NCI-H2227 (cell line): ENCODE measurements at regions not wholly inside any gene's neighbourhood (a gene's known extent, or its start where the extent isn't known, plus 50 kb on each side); places are given as distances from the start of the nearest gene placed in this dataset.
"Not testable (repeated sequence)": the region's sequence is repeated elsewhere in the genome, so short reads cannot be mapped to it uniquely, and the experiment has no call there.

Experiments used
- DNase-seq: peaks from one replicate; lab custom pipeline; 2025; ENCODE audit not compliant: unreplicated experiment; lab: John Stamatoyannopoulos, UW

DNA sequence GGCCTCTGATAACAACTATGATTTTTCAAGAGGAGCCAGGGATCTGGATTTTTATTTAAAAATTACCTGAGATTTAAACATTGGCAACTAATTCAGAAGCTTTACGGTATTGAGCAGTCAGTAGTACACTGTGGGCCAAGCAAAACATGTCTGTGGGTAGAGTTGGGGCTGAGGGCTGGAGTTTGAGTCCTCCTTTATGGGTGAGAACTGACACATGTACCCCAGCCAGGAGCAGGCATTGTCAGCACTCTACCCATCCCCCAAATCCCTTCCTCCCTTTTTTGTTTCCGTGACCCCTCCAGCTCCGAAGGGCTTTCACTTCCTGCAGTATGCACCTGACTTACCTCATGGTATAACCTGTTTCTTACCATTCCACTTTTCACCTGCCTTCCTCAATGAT is 131.4 kb downstream of the SNX5 start:
- no peak for DNase-seq

DNA sequence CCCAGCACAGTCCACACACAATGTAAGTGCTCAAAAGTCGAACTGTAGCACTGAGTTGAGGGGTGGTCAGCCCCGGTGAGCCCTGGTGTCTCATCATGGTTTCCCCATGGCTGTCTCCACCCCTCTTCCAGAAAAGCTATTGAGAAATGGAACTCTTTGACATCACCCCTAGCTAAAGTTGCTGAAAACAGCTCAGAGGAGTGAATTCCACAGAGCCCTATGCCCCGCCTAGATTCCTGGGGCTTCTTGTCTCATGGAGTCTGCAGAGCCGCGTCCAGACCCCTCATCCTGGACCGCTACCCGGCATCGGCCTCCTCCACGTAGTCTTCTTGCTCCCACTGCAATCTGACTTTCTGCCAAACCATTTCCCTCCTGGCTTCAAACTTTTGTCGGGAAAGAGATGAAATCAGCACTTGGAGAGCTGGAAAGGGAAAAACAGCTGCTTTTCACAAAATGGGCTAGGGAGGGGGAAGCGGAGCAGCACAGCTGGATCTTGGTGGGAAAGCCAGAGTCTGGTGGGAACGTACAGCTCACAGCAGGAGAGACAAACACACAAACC is 132.2 kb downstream of the SNX5 start:
- DNase-seq: no peak

DNA sequence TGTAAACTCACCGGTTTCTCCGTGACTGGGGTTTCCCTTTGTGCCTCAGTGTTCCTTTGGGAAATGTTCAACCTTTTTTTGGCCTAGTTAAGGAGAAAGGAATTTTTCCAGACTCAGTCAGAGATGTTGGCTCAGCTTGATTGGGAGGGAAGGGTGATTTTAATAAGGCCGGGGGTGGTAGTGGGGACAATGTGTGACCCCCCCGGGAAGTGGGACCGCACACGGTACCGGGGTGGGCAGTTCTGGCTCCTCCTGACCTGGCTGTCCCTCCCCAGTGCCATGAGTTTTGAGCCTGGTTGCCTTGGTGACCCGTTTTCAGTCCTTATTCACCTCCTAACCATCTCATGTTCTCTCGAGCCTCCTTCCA is 132.7 kb downstream of the SNX5 start:
- no peak for DNase-seq

DNA sequence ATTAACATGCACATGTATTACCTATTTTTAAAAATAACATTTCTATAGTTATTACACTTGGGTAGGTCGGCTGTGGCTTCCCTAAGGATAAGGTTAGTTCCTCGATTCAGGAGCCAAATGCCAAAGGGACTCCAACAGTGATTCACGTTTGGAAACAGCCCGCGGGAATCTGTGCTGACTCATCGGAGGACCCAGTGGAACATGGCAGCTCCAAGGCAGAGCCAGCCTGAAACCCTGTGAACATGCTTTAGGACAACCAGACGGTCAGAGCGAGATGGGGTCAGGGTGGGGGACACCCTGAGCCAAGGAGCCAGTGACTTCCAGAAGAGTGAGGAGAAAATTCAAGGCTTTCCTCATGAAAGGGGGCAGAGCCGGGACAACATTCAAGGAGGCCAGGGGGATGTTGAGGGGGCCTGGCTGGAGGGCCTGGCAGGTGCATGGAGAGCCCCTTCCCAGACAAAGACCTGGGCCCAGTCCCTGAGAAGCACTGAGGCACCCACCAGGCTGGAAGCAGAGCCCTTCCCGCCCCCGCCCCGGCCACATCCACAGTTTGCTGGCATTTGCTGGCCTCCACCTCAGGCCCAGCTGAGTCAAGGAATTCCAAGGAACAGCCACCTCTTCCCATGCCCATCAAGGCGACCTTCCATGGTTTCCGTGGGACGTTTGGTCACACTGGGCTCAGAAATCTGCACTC is 133.2 kb downstream of the SNX5 start:
- no peak for DNase-seq

GRCh38 chr20:17834804-17835203 is 133.8 kb downstream of the SNX5 start:
- DNase-seq: no peak

DNA sequence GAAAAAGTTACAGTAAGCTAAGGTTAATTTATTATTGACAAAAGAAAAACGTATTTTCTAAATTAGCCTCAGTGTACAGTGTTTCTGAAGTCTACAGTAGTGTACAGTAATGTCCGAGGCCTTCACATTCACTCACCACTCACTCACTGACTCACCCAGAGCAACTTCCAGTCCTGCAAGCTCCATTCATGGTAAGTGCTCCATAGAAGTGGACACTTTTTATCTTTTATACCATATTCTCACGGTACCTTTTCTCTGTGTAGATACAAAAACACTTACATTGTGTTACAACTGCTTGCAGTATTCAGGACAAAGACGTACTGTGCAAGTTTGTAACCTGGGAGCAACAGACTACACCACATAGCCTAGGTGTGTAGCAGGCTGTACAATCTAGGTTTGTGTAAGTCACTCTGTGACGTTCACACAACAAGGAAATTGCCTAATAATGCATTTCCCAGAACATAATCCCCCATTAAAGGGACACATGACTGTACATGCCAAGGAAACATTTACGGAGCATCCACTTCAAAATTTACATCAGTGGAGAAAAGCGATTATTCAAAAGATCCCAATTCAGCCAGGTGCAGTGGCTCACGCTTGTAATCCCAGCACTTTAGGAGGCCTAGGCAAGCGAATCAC is 133.4 kb downstream of the BANF2 start:
- no peak for DNase-seq

DNA sequence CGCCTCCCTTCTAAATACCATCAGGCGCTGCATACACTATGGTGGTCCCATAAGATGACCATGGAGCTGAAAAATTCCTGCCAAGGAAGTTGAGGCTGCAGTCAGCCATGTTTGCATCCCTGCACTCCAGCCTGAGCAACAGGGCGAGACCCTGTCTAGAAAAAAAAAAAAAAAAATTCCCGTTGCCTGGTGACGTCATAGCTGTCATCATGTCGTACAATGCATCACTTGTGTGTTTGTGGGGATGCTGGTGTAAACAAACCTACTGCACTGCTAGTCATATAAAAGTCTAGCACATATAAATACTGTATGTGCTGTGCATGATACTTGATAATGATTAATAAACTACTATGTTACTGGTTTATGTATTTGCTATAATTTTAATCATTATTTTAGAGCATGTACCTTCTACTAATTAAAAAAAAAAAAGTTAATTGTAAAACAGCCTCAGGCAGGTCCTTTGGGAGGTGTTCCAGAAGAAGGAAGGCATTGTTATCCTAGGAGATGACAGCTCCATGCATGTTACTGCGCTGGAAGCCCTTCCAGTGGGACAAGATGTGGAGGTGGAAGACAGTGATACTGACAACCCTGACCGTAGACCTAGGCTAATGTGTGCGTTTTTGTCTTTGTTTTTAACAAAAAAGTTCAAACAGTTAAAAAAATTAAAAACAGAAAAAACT is 132.6 kb downstream of the BANF2 start:
- no peak for DNase-seq

GRCh38 chr20:17828598-17829144 is 128.9 kb downstream of the BANF2 start:
- no peak for DNase-seq

- no peak for DNase-seq
These were observed 128.2 kb downstream of the BANF2 start for GRCh38 chr20:17827759-17828559.

- no peak for DNase-seq
These were observed 127.3 kb downstream of the BANF2 start for GRCh38 chr20:17827079-17827478.

- no peak for DNase-seq
These were observed 126.4 kb downstream of the BANF2 start for GRCh38 chr20:17825960-17826843.

GRCh38 chr20:17825252-17825959 is 125.6 kb downstream of the BANF2 start:
- DNase-seq: no peak

- DNase-seq: no peak
These were observed 125.0 kb downstream of the BANF2 start for GRCh38 chr20:17824676-17825251.

GRCh38 chr20:17823409-17824144 is 123.8 kb downstream of the BANF2 start:
- DNase-seq: no peak

- DNase-seq: no peak
These were observed 123.0 kb downstream of the BANF2 start for GRCh38 chr20:17822540-17823408.

GRCh38 chr20:17822039-17822438 is 122.3 kb downstream of the BANF2 start:
- no peak for DNase-seq

GRCh38 chr20:17821606-17822005 is 121.8 kb downstream of the BANF2 start:
- DNase-seq: not testable (repeated sequence)
